ENCODE measurements at regions not wholly inside any gene's neighbourhood (a gene's known extent, or its start where the extent isn't known, plus 50 kb on each side); places are given as distances from the start of the nearest gene placed in this dataset.

- no peak for TF ChIP-seq ZNF462 (CRISPR knock-in tag; IDR thresholded peaks at IDR 0.05)
- TF ChIP-seq ZNF114 (CRISPR knock-in tag; IDR thresholded peaks at IDR 0.05) = no peak
- no peak for TF ChIP-seq JUNB (IDR thresholded peaks at IDR 0.05; ENCODE audit: unreplicated experiment)
- TF ChIP-seq POLR2AphosphoS5 (IDR thresholded peaks at IDR 0.05; ENCODE audit: low read depth) = no peak
These were observed 112.6 kb upstream of the ARRDC3 start (continued) for GRCh38 chr5:91495699-91496098.

GRCh38 chr5:91494447-91494996 is 111.4 kb upstream of the ARRDC3 start:
- H3K9me3 Mint-ChIP-seq = no peaks in the 10 kb centered on the region
- no peaks in the 10 kb centered on the region for H3K36me3 Mint-ChIP-seq (ENCODE audit: low read depth)
- peak; percentile 20 for DNase-seq (ENCODE audit: low spot score)
- peaks cover 7% of the 10 kb centered on the region; the same call in 1 of the 2 replicates for H3K4me1 ChIP-seq (ENCODE audit: insufficient read depth)
- no peaks in the 10 kb centered on the region for H4K20me1 ChIP-seq (replicated peaks; ENCODE audit: insufficient read depth)
- no peak overlapping the region for H3K27ac ChIP-seq (ENCODE audit: low read depth)
- ATAC-seq = peak; percentile 26; the same call in 1 of the 3 replicates
- no peaks in the 10 kb centered on the region for H3K36me3 ChIP-seq (ENCODE audit: insufficient read depth)
- no peak overlapping the region for H3K4me2 ChIP-seq
- H3K4me3 ChIP-seq = no peak overlapping the region
- no peak overlapping the region for H3K4me3 Mint-ChIP-seq
- no peaks in the 10 kb centered on the region for H3K27me3 ChIP-seq (ENCODE audit: insufficient read depth)
- no peaks in the 10 kb centered on the region for H3K9me2 ChIP-seq (ENCODE audit: insufficient read depth)
- H3K79me2 ChIP-seq (replicated peaks; ENCODE audit: insufficient read depth) = no peaks in the 10 kb centered on the region
- no peaks in the 10 kb centered on the region for H3F3A ChIP-seq (replicated peaks; ENCODE audit: low read depth)
- peaks cover 12% of the 10 kb centered on the region; the same call in 2 of the 3 replicates for H3K4me1 Mint-ChIP-seq
- H3K27me3 Mint-ChIP-seq (ENCODE audit: insufficient read depth, low read depth, poor library complexity) = no peaks in the 10 kb centered on the region
- H3K27ac Mint-ChIP-seq = no peak overlapping the region
- no peak overlapping the region for H2AFZ ChIP-seq
- TF ChIP-seq CREB1 (CRISPR knock-in tag; IDR thresholded peaks at IDR 0.05; ENCODE audit: low read depth) (no peak), ZNF114 (CRISPR knock-in tag; IDR thresholded peaks at IDR 0.05) (no peak), CTCF (conservative IDR thresholded peaks at IDR 0.05; ENCODE audit: low read depth in 2 of 2) (no peak), EZH2 (IDR thresholded peaks at IDR 0.05; ENCODE audit: low read depth, unreplicated experiment) (no peak), EZH2phosphoT487 (IDR thresholded peaks at IDR 0.05; ENCODE audit: unreplicated experiment) (no peak), POLR2AphosphoS5 (IDR thresholded peaks at IDR 0.05; ENCODE audit: low read depth) (no peak), NANOG (IDR thresholded peaks at IDR 0.05; ENCODE audit: borderline replicate concordance) (no peak), ZNF331 (CRISPR knock-in tag; IDR thresholded peaks at IDR 0.05; ENCODE audit: low read depth) (no peak), ETS1 (IDR thresholded peaks at IDR 0.05) (no peak), STAT1 (IDR thresholded peaks at IDR 0.05; ENCODE audit: unreplicated experiment) (no peak)

All from GM23338 (cell line).